CD4-positive, alpha-beta T cell (primary cell): ENCODE measurements at regions not wholly inside any gene's neighbourhood (a gene's known extent, or its start where the extent isn't known, plus 50 kb on each side); places are given as distances from the start of the nearest gene placed in this dataset.

Source experiments
- ATAC-seq: fragments of 200-7000 bp; cut with Tn5 transposase; one replicate; pipeline ENCODE4 v1.10.0; 2022; ENCODE audit warnings: mild to moderate bottlenecking; ENCODE audit not compliant: poor library complexity
- CTCF ChIA-PET: fragments of 350-600 bp; sonication (Branson Sonifier 250); formaldehyde crosslinking; loops from one replicate; lab custom pipeline; 2021; ENCODE audit warnings: antibody characterized with exemption, inconsistent platforms; lab: Charles Lee
- POLR2A ChIA-PET: fragments of 350-600 bp; sonication (Branson Sonifier 250); formaldehyde crosslinking; loops from one replicate; lab custom pipeline; 2021; ENCODE audit warnings: antibody characterized with exemption, inconsistent platforms; lab: Charles Lee
- DNase-seq, 14 experiments: peaks; one replicate each; pipeline ENCODE4 v3.0.0-alpha.2; 2013 to 2020; ENCODE audit warnings: mixed read lengths in 2 of 14
- H3K27ac ChIP-seq, 2 donors: one replicate each; pipeline versions ENCODE4 v1.5.1 to v1.7.0; 2013; ENCODE audit warnings: low read length in 2 of 2, low read depth in 1 of 2, mild to moderate bottlenecking in 1 of 2
- H3K27me3 ChIP-seq, 2 experiments: 1 replicate in 1 of 2; 2 replicates in 1 of 2; pipeline versions ENCODE4 v1.6.1 to v1.7.0; 2013; ENCODE audit warnings: low read length in 2 of 2, control low read depth in 1 of 2, mild to moderate bottlenecking in 1 of 2, moderate library complexity in 1 of 2; ENCODE audit not compliant: insufficient read depth in 2 of 2, control insufficient read depth in 1 of 2
- H3K36me3 ChIP-seq: one replicate; pipeline ENCODE4 v1.6.1; 2013; ENCODE audit warnings: low read length, control low read depth; ENCODE audit not compliant: insufficient read depth
- H3K4me1 ChIP-seq: one replicate; pipeline ENCODE4 v1.6.1; 2013; ENCODE audit warnings: low read length, control low read depth; ENCODE audit not compliant: insufficient read depth
- H3K4me3 ChIP-seq: one replicate; pipeline ENCODE4 v1.5.1; 2013; ENCODE audit warnings: mild to moderate bottlenecking, low read length, moderate library complexity
- H3K9me3 ChIP-seq, 2 experiments: 1 replicate in 1 of 2; 2 replicates in 1 of 2; pipeline versions ENCODE4 v1.6.1 to v1.7.0; 2013; ENCODE audit warnings: low read length in 2 of 2, mild to moderate bottlenecking in 2 of 2, control low read depth in 1 of 2, moderate library complexity in 1 of 2; ENCODE audit not compliant: control insufficient read depth in 1 of 2, insufficient read depth in 1 of 2
- H3K27ac Mint-ChIP-seq: one replicate; pipeline ENCODE4 v1.8.0; 2020; ENCODE audit warnings: mixed read lengths
- H3K27me3 Mint-ChIP-seq: one replicate; pipeline ENCODE4 v1.8.0; 2021; ENCODE audit warnings: mixed read lengths
- H3K36me3 Mint-ChIP-seq: one replicate; pipeline ENCODE4 v1.8.0; 2021; ENCODE audit warnings: low read depth, mixed read lengths
- H3K4me1 Mint-ChIP-seq: one replicate; pipeline ENCODE4 v1.8.0; 2021; ENCODE audit warnings: low read depth, mixed read lengths
- H3K4me3 Mint-ChIP-seq: one replicate; pipeline ENCODE4 v1.8.0; 2020; ENCODE audit warnings: mild to moderate bottlenecking, mixed read lengths
- H3K9me3 Mint-ChIP-seq: one replicate; pipeline ENCODE4 v1.8.0; 2020; ENCODE audit warnings: mixed read lengths
- intact Hi-C, 2 experiments: fragments of 100-400 bp; cut with DNase I in 1 of 2; cut with micrococcal nuclease in 1 of 2; formaldehyde crosslinking; loops; one replicate each; pipeline versions ENCODE4 v1.15.1 to v1.9.0; 2023 to 2025; cut with DNase I, micrococcal nuclease
- TF ChIP-seq, protein P1 (sequence below): fragments of 200-600 bp; IDR thresholded peaks from one replicate; pipeline ENCODE4 v1.8.0; 2022; ENCODE audit warnings: antibody characterized with exemption, mild to moderate bottlenecking

DNA sequence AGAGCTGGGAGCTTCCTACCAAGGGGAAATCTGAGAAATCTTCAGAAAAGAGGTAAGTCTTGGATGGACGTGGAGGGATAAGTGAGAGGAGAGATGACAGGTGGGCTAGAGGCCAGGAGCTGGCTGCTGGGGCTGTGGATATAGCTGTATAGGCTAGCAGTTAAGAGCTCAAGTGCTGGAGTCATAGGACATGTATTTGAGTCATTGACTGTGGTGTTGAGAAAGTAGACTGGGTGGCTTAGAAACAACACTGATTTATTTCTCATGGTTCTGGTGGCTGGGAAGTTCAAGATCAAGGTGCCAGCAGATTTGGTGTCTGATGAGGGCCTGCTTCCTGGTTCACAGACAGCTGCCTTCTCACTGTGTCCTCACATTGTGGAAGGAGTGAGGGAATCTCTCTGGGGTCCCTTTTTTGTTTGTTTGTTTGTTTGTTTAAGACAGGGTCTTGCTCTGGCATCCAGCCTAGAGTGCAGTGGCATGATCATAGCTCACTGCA lies 151.1 kb upstream of the FUT8 start:
- CTCF ChIA-PET: no interaction called here
- H3K36me3 ChIP-seq: no peaks in the 10 kb centered on the region
- Mint-ChIP-seq H3K27me3 (no peaks in the 10 kb centered on the region), H3K27ac (no peak overlapping the region), H3K9me3 (peaks cover 3% of the 10 kb centered on the region), H3K4me1 (no peaks in the 10 kb centered on the region), H3K36me3 (no peaks in the 10 kb centered on the region), H3K4me3 (no peak overlapping the region)
- TF ChIP-seq, protein P1, sequence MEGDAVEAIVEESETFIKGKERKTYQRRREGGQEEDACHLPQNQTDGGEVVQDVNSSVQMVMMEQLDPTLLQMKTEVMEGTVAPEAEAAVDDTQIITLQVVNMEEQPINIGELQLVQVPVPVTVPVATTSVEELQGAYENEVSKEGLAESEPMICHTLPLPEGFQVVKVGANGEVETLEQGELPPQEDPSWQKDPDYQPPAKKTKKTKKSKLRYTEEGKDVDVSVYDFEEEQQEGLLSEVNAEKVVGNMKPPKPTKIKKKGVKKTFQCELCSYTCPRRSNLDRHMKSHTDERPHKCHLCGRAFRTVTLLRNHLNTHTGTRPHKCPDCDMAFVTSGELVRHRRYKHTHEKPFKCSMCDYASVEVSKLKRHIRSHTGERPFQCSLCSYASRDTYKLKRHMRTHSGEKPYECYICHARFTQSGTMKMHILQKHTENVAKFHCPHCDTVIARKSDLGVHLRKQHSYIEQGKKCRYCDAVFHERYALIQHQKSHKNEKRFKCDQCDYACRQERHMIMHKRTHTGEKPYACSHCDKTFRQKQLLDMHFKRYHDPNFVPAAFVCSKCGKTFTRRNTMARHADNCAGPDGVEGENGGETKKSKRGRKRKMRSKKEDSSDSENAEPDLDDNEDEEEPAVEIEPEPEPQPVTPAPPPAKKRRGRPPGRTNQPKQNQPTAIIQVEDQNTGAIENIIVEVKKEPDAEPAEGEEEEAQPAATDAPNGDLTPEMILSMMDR: no peak
- no peaks in the 10 kb centered on the region for H3K4me1 ChIP-seq
- H3K27me3 ChIP-seq: no peaks in the 10 kb centered on the region
- H3K27ac ChIP-seq: no peak overlapping the region
- intact Hi-C loops: no loop called here
- POLR2A ChIA-PET: interaction anchor here (0.6 kb wide), 1 partner anchor 154 kb away, joined by 3 read pairs; no protein-coding TSS in a partner anchor
- no peak overlapping the region for H3K4me3 ChIP-seq
- DNase-seq: no peak
- no peak for ATAC-seq
- H3K9me3 ChIP-seq: no peaks in the 10 kb centered on the region

DNA sequence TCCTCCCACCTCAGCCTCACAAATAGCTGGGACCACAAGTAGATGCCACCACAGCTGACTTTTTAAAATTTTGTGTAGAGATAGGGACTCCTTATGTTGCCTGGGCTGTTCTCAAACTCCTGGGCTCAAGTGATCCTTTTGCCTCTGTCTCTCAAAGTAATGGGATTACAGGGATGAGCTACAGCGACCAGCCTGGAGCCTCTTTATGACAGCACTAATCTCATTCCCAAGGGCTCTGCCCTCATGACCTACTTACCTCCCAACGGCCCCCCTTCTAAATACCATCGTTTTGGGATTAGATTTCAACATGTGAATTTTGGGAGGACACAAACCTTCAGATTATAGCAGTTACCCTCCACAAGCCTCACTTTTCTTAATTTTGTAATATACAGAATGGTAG lies 150.6 kb upstream of the FUT8 start:
- Mint-ChIP-seq H3K27me3 (no peaks in the 10 kb centered on the region), H3K9me3 (peaks cover 3% of the 10 kb centered on the region), H3K4me3 (no peak overlapping the region), H3K4me1 (no peaks in the 10 kb centered on the region), H3K27ac (no peak overlapping the region), H3K36me3 (no peaks in the 10 kb centered on the region)
- ChIA-PET CTCF (no interaction called here), POLR2A (interaction anchor here (0.6 kb wide), 1 partner anchor 153 kb away, joined by 3 read pairs; no protein-coding TSS in a partner anchor)
- Histone ChIP-seq H3K4me3 (no peak overlapping the region), H3K27ac (no peak overlapping the region), H3K36me3 (no peaks in the 10 kb centered on the region), H3K9me3 (no peaks in the 10 kb centered on the region), H3K27me3 (no peaks in the 10 kb centered on the region), H3K4me1 (no peaks in the 10 kb centered on the region)
- no peak for DNase-seq
- ATAC-seq: no peak
- intact Hi-C loops: no loop called here
- TF ChIP-seq, protein P1: no peak

DNA sequence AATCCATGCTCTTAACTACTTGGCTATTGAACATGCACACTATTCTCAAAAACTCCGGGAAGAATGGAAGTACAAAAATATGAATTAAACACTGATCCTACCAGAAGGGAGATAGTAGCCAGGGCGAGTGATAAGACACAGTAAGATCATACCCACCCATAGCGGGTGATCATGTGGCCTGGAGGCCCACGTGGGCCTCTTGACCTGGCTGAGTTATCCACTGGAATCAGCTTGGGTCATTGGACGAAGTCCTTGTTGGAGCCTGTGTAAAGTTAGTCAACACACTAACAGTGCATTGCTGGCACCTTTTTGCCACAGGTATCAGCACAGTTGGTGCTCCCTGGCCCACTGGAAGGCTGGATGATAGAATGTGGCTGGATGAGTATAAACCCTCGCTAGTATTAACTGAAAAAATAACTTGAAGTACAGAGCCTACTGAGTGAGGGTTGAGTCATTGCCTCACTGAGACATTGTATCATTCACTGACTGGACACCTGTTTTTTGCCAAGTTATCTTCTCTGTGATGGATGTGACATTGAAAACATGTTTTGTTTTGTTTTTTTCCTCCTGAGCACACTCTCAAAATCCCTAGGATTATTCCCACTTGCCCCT lies 149.2 kb upstream of the FUT8 start:
- TF ChIP-seq, protein P1: no peak
- H3K27me3 Mint-ChIP-seq: no peaks in the 10 kb centered on the region
- no peak for DNase-seq
- ChIA-PET CTCF (no interaction called here), POLR2A (no interaction called here)
- peaks cover 2% of the 10 kb centered on the region for H3K4me1 Mint-ChIP-seq
- ATAC-seq: no peak
- H3K36me3 Mint-ChIP-seq: no peaks in the 10 kb centered on the region
- H3K4me3 Mint-ChIP-seq: no peak overlapping the region
- Histone ChIP-seq H3K4me1 (no peaks in the 10 kb centered on the region), H3K27me3 (no peaks in the 10 kb centered on the region), H3K4me3 (no peak overlapping the region), H3K27ac (no peak overlapping the region), H3K36me3 (no peaks in the 10 kb centered on the region), H3K9me3 (no peaks in the 10 kb centered on the region)
- no peak overlapping the region for H3K27ac Mint-ChIP-seq
- intact Hi-C loops: no loop called here
- peaks cover 3% of the 10 kb centered on the region for H3K9me3 Mint-ChIP-seq
